Tibial nerve (tissue), 4 donors: ENCODE measurements at regions not wholly inside any gene's neighbourhood (a gene's known extent, or its start where the extent isn't known, plus 50 kb on each side); places are given as distances from the start of the nearest gene placed in this dataset.

ENCODE experiments used
- DNase-seq, 2 donors: peaks; one replicate each; pipeline ENCODE4 v3.0.0-alpha.2; 2019; ENCODE audit warnings: low spot score in 2 of 2
- H3K27ac ChIP-seq, 4 donors: fragments of 200-600 bp; sonication (generic) in 3 of 4; one replicate each; pipeline ENCODE4 v1.5.1; 2017 to 2019; ENCODE audit warnings: mild to moderate bottlenecking in 1 of 4
- H3K27me3 ChIP-seq, 2 donors: fragments of 200-600 bp; sonication (generic) in 1 of 2; one replicate each; pipeline versions ENCODE4 v1.5.1 to v1.6.0; 2017 to 2019
- H3K36me3 ChIP-seq, 3 donors: fragments of 200-600 bp; sonication (generic); one replicate each; pipeline ENCODE4 v1.5.1; 2018 to 2019
- H3K4me1 ChIP-seq, 4 donors: fragments of 200-600 bp; sonication (generic) in 3 of 4; one replicate each; pipeline ENCODE4 v1.5.1; 2017 to 2019
- H3K4me3 ChIP-seq, 4 donors: fragments of 200-600 bp; sonication (generic) in 3 of 4; one replicate each; pipeline ENCODE4 v1.5.1; 2017 to 2019; ENCODE audit warnings: mild to moderate bottlenecking in 1 of 4, moderate library complexity in 1 of 4
- H3K9me3 ChIP-seq, 4 donors: fragments of 200-600 bp; sonication (generic) in 3 of 4; one replicate each; pipeline ENCODE4 v1.5.1; 2017 to 2019
- CTCF ChIP-seq, 5 experiments: fragments of 200-600 bp in 3 of 5; fragments of 450-650 bp in 2 of 5; sonication (generic) in 3 of 5; IDR thresholded peaks; one replicate each; pipeline ENCODE4 v1.5.1; 2016 to 2019; ENCODE audit warnings: antibody characterized with exemption in 5 of 5, mild to moderate bottlenecking in 3 of 5, moderate library complexity in 2 of 5
- EP300 ChIP-seq, 2 donors: sonication (generic); formaldehyde crosslinking; IDR thresholded peaks; one replicate each; pipeline ENCODE4 v1.6.1; 2017; ENCODE audit warnings: antibody characterized with exemption in 2 of 2, mild to moderate bottlenecking in 1 of 2
- POLR2A ChIP-seq, 2 donors: fragments of 450-650 bp; IDR thresholded peaks; one replicate each; pipeline ENCODE4 v1.6.1; 2017; ENCODE audit warnings: antibody characterized with exemption in 2 of 2, mild to moderate bottlenecking in 2 of 2, moderate library complexity in 2 of 2
- WGBS, 2 donors: methylation state at CpG; one replicate each; pipeline ENCODE4 v1.1.5; 2018; 5-methylcytosine and 5-hydroxymethylcytosine counted together

- Histone ChIP-seq H3K27ac (no peak overlapping the region), H3K9me3 (peaks cover 0 to 27% (median 7%) of the 10 kb centered on the region in 4 donors), H3K4me1 (no peaks in the 10 kb centered on the region), H3K36me3 (no peaks in the 10 kb centered on the region), H3K4me3 (no peak overlapping the region), H3K27me3 (no peaks in the 10 kb centered on the region)
- WGBS, 2 donors, result 85 to 90% methylated on average over 2 of the region's 2 CpGs
- TF ChIP-seq CTCF (IDR thresholded peaks at IDR 0.05), result no peak
- TF ChIP-seq POLR2A (IDR thresholded peaks at IDR 0.05), result no peak
- no peak for TF ChIP-seq EP300 (IDR thresholded peaks at IDR 0.05)
- DNase-seq, result no peak
Observed at GRCh38 chr14:101383737-101384338, 177.5 kb upstream of the DIO3 start.

- DNase-seq, result no peak
- H3K4me1 ChIP-seq, result no peaks in the 10 kb centered on the region
- H3K4me3 ChIP-seq, result no peak overlapping the region
- TF ChIP-seq POLR2A (IDR thresholded peaks at IDR 0.05), result no peak
- no peak for TF ChIP-seq CTCF (IDR thresholded peaks at IDR 0.05)
- TF ChIP-seq EP300 (IDR thresholded peaks at IDR 0.05), result no peak
- no peaks in the 10 kb centered on the region for H3K9me3 ChIP-seq
- WGBS, 2 donors, result 90 to 98% methylated on average over 9 of the region's 9 CpGs
- H3K27ac ChIP-seq, result no peak overlapping the region
- no peaks in the 10 kb centered on the region for H3K27me3 ChIP-seq
- no peaks in the 10 kb centered on the region for H3K36me3 ChIP-seq
Observed at GRCh38 chr14:101394374-101394773, 166.9 kb upstream of the DIO3 start.

GRCh38 chr14:101395779-101396178, 165.5 kb upstream of the DIO3 start:
- peaks cover 0 to 5% (median 0%) of the 10 kb centered on the region in 4 donors for H3K4me1 ChIP-seq
- TF ChIP-seq CTCF (IDR thresholded peaks at IDR 0.05) (no peak), POLR2A (IDR thresholded peaks at IDR 0.05) (no peak), EP300 (IDR thresholded peaks at IDR 0.05) (no peak)
- WGBS, 2 donors, result 86 to 92% methylated on average over 5 of the region's 5 CpGs
- no peak overlapping the region for H3K27ac ChIP-seq
- no peaks in the 10 kb centered on the region for H3K9me3 ChIP-seq
- no peak overlapping the region for H3K4me3 ChIP-seq
- DNase-seq, result no peak
- H3K27me3 ChIP-seq, result no peaks in the 10 kb centered on the region
- no peaks in the 10 kb centered on the region for H3K36me3 ChIP-seq

GRCh38 chr14:101397206-101397605, 164.1 kb upstream of the DIO3 start:
- DNase-seq, result no peak
- no peaks in the 10 kb centered on the region for H3K27me3 ChIP-seq
- H3K9me3 ChIP-seq, result no peaks in the 10 kb centered on the region
- no peak overlapping the region for H3K27ac ChIP-seq
- 84 to 90% methylated on average over 12 of the region's 12 CpGs for WGBS, 2 donors
- no peak for TF ChIP-seq CTCF (IDR thresholded peaks at IDR 0.05)
- TF ChIP-seq EP300 (IDR thresholded peaks at IDR 0.05), result no peak
- TF ChIP-seq POLR2A (IDR thresholded peaks at IDR 0.05), result no peak
- H3K36me3 ChIP-seq, result no peaks in the 10 kb centered on the region
- peaks cover 0 to 11% (median 0%) of the 10 kb centered on the region in 4 donors for H3K4me1 ChIP-seq
- no peak overlapping the region for H3K4me3 ChIP-seq

GRCh38 chr14:101398011-101398410, 163.3 kb upstream of the DIO3 start:
- Histone ChIP-seq H3K27me3 (no peaks in the 10 kb centered on the region), H3K4me3 (no peak overlapping the region), H3K36me3 (no peaks in the 10 kb centered on the region), H3K27ac (no peak overlapping the region), H3K4me1 (peaks cover 0 to 11% (median 0%) of the 10 kb centered on the region in 4 donors), H3K9me3 (no peaks in the 10 kb centered on the region)
- 71 to 78% methylated on average over 14 of the region's 14 CpGs for WGBS, 2 donors
- no peak for DNase-seq
- TF ChIP-seq EP300 (IDR thresholded peaks at IDR 0.05) (no peak), POLR2A (IDR thresholded peaks at IDR 0.05) (no peak), CTCF (IDR thresholded peaks at IDR 0.05) (no peak)
